ENCODE measurements at regions not wholly inside any gene's neighbourhood (a gene's known extent, or its start where the extent isn't known, plus 50 kb on each side); places are given as distances from the start of the nearest gene placed in this dataset.
"Not testable (repeated sequence)": the region's sequence is repeated elsewhere in the genome, so short reads cannot be mapped to it uniquely, and the experiment has no call there.

GRCh38 chr12:76292891-76293290 is 55.3 kb downstream of the BBS10 start:
- DNase-seq: not testable (repeated sequence)

DNA sequence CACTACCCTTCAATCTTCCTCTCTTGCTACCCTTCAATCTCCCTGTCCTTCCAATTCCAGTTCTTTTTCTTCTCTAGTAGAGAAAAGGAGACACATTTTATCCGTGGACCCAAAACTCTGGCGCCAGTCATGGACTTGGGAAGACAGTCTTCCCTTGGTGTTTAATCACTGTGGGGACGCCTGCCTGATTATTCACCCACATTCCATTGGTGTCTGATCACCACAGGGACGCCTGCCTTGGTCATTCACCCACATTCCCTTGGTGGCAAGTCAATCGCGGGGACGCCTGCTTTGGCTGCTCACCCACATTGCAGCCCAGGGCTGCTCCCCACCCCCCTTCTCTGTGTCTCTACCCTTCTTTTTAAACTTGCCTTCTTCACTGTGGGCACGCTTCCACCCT is 55.9 kb downstream of the BBS10 start:
- not testable (repeated sequence) for DNase-seq

GRCh38 chr12:76290963-76291859 is 57.0 kb downstream of the BBS10 start:
- no peak for DNase-seq

- no peak for DNase-seq
Observed at GRCh38 chr12:76288218-76288617, 60.0 kb downstream of the BBS10 start.

GRCh38 chr12:76284816-76285750 is 63.1 kb downstream of the BBS10 start:
- no peak for DNase-seq

DNA sequence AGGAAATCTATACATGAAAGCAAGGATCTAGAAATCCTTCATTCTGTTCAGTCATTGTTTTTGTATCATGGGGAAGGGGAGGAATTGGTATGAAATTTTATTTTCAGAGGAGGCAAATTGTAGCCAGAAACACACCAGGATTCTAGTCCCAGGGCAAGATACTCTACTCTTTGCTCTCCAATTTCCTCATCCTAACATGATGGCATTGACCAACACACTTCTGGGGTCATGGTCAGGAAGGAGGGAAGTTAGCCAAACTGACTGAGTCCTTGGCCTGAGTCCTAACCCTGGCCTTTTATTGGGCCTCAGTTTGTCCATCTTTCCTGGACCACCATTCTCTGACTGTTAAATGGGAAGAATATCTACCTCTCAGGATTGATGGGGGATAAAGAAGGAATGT is 65.5 kb downstream of the BBS10 start:
- no peak for DNase-seq

DNA sequence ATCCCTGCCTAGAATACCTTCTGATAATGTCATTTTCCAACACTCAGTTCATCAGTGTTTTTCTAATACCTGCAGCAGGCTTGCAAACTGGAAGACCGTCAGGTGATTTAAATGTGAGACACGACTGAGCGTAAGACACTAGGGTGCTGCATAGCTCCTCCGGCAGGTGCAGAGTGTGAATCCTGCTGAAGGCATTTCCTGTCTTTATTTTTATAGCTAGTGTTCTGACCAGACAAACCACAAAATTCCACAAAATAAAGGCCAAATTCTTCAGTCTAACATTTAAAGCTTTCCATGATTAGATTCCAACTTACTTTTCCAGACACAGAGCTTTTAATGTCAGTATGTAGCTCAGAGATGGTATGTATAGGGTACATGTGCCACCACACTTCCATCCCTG is 70.7 kb downstream of the BBS10 start:
- DNase-seq: no peak

- DNase-seq: no peak
Observed at GRCh38 chr12:76276499-76277151, 71.6 kb downstream of the BBS10 start.

- DNase-seq: no peak
Observed at GRCh38 chr12:76275511-76276093, 72.6 kb downstream of the BBS10 start.

- no peak for DNase-seq
Observed at GRCh38 chr12:76274420-76275083, 73.7 kb downstream of the BBS10 start.

DNA sequence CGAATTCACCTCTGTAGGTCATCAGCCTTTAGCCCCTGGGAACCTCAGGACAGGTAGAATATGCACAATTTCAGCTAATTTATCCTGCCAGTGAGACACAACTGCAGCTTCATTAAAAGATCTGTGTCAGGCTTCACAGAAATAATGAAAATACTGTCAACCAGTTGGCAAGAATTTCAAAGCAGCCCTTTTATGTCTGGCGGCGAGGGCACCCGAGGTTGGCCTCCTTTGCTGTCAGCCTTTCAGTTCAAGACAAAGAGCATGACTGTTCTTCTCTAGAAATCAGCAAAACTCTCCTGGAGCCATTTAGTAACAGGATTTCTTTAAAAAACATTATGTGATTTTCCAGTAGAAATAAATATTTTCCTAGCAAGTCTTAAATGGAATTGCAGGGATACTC is 75.9 kb downstream of the BBS10 start:
- no peak for DNase-seq

DNA sequence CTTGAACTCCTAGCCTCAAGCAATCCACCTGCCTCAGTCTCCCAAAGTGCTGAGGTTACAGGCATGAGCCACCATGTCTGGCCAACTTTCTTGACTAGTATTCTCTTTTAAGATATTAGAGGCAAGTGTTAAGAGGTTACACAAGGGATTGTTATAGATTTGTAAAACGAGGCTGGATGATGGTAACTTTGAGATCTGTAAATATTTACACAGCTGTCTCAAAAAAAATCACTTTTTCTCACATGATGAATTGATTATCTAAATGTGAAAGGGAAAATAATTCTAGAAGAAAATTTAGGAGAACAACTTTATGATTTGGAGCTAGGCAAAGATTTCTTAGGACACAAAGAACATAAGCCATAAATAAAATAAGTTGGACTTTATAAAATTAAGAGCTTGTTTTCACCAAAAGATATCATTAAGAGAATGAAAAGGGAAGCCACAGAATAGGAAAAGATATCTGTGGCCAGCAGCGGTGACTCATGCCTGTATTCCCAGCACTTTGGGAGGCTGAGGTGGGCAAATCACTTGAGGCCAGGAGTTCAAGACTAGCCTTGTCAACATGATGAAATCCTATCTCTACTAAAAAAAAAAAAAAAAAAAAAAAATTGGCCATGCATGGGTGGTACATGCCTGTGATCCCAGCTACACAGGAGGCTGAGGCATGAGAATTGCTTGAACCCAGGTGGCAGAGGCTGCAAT is 77.4 kb downstream of the BBS10 start:
- no peak for DNase-seq

DNA sequence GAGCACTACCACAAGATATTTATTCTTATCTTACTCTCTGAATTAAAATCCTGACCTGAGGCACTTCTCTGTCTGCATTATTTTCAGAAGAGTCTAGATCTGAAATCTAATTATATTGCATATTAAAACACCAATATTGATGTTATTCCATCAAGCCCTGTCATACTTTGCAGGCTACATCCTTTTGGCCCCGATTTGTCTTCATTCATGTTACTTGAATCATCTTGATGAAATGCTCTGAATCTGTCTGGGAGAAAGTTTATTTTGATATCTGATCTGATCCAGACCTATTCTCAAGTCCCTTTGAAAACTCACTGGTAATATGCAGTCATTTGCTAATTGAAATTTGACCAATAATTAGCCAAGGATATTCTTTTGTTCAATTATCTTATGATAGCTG is 79.9 kb downstream of the BBS10 start:
- DNase-seq: no peak

DNA sequence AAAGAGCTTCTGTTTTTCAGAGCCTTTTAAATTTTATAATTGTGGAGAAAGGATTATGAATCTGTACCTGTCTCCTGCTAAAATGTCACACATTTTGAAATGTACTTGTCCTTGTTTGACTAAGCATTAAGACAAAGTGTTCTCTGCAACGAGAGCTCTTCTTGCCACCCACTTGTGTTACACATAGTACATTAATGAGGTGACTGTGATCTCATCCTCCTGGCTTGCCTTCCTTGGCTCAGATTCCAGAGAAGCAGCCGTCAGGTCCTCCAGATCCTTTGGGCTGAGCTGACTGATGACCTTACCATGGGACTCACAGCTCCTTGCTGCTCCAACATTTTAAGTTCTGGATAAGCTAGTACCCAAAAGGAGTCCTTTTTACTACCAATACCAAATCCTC is 81.4 kb downstream of the BBS10 start:
- DNase-seq: no peak

DNA sequence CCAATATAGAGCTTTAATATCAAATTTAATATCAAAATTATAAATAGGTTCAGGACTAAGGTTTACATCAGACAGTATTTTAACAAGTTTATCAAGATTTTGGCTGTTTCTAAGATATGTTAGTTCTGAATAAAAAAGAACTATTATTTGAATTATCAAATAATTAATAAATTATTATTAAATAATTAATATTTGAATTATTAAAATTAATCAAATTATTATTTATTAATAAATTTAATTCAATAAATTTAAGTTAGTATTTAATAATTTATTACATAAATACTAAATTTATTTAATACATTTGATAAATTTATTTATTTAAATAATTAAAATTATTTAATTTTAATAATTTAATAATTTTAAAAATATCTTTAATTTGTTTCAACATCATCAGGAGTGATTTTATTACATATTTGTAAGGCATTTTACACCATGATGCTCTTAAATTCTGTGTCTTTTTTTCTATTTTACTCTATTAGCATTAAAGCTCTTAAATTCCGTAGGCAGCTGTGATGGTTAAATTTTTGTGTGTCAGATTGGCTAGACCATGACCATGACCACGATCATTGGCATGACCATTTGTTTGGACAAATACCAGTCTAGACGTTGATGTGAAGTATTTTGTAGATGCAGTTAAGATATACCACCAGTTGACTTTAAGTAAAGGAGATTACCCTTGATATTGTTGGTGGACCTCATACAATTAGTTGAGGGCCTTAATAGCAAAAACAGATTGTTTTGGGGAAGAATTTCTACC is 82.6 kb downstream of the BBS10 start:
- DNase-seq: no peak

DNA sequence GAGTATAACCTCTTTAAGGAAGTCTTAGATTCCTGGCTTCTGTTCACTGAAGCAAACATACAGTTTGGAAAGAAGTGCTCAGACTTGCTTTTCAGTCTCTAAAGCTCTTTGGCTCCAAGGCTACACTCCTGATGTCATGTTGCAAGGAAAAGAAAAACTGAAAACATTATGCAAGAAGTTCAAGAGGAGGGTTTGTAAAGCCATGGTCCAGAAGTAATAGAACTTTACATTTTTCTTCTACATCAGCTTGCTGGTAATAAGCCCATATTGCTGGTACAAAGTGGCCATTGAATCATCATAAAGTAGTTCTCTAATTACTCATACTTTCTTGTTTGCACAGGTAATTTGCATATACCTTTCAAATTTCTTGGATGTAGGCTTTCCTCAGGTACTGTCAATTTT is 83.6 kb downstream of the BBS10 start:
- no peak for DNase-seq

GRCh38 chr12:76263696-76264095 is 84.5 kb downstream of the BBS10 start:
- DNase-seq: no peak

- no peak for DNase-seq
Observed at GRCh38 chr12:76260390-76260748, 87.8 kb downstream of the BBS10 start.

DNA sequence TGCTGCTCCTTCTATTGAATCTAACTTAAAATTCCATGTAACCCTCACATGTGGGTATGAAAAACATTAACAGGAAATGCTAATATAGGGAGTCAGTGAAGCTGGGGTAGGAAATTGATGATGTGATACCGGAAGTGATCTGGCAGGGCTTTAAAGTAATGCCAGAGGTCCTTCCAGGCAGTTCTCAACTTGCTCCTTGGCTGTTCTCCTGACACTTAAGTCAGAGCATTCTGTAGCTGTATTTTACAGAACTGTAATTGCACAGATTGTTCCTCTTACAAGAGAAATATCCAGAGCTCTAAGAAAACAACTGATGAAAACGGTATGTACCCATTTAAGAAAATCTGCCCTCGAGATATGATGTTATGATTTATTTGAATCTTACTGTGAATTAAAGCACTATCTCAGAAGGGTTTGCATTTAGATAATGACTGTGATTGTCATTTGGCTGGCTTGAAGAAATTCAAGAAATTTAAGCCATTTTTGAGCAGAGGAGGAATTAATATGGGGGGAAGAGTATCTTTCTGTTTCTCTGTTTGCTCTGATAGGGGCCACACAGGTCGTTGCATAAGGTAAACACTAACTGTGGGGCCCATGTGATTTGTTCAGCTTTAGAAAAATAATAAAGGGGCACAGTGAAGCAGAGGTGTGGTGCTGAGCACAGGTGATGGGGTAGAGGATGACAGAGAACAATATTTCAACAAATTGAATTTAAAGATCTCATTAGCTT is 88.4 kb downstream of the BBS10 start:
- no peak for DNase-seq

GRCh38 chr12:76259106-76259505 is 89.1 kb downstream of the BBS10 start:
- no peak for DNase-seq
